Uterus (tissue), 2 donors: ENCODE measurements at regions not wholly inside any gene's neighbourhood (a gene's known extent, or its start where the extent isn't known, plus 50 kb on each side); places are given as distances from the start of the nearest gene placed in this dataset.

Experiments
- POLR2A ChIP-seq, 2 donors: fragments of 450-650 bp; IDR thresholded peaks; one replicate each; pipeline ENCODE4 v1.6.1; 2016; ENCODE audit warnings: antibody characterized with exemption in 2 of 2, mild to moderate bottlenecking in 1 of 2, moderate library complexity in 1 of 2
- TF ChIP-seq, protein P1 (sequence below), 4 experiments: fragments of 200-600 bp in 2 of 4; fragments of 450-650 bp in 2 of 4; sonication (generic) in 2 of 4; IDR thresholded peaks; one replicate each; pipeline ENCODE4 v1.5.1; 2016 to 2019; ENCODE audit warnings: antibody characterized with exemption in 4 of 4, mild to moderate bottlenecking in 2 of 4, moderate library complexity in 1 of 4

DNA sequence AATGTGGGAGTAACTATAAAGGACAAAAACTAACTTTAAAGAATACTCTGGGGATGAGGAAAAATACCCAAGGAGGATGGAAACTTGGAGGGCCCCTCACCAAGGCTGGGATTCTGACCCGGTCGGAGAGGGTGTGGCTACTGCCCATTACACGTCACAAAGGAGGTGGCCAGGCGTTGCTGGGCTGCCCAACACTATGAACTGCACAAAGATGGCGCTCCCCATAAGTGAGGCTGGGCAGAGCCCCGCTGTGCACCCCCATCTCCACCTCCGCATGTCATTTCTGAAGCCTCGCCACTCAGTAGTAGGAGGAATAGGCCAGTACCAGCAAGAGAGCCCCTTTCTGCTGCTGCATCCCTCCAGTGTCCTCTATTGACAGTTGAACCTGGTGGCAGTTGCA is 290.1 kb upstream of the ZNF32 start:
- TF ChIP-seq, protein P1, sequence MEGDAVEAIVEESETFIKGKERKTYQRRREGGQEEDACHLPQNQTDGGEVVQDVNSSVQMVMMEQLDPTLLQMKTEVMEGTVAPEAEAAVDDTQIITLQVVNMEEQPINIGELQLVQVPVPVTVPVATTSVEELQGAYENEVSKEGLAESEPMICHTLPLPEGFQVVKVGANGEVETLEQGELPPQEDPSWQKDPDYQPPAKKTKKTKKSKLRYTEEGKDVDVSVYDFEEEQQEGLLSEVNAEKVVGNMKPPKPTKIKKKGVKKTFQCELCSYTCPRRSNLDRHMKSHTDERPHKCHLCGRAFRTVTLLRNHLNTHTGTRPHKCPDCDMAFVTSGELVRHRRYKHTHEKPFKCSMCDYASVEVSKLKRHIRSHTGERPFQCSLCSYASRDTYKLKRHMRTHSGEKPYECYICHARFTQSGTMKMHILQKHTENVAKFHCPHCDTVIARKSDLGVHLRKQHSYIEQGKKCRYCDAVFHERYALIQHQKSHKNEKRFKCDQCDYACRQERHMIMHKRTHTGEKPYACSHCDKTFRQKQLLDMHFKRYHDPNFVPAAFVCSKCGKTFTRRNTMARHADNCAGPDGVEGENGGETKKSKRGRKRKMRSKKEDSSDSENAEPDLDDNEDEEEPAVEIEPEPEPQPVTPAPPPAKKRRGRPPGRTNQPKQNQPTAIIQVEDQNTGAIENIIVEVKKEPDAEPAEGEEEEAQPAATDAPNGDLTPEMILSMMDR (IDR thresholded peaks at IDR 0.05) = no peak
- no peak for TF ChIP-seq POLR2A (IDR thresholded peaks at IDR 0.05)
